ENCODE measurements at regions not wholly inside any gene's neighbourhood (a gene's known extent, or its start where the extent isn't known, plus 50 kb on each side); places are given as distances from the start of the nearest gene placed in this dataset.
"Not testable (repeated sequence)": the region's sequence is repeated elsewhere in the genome, so short reads cannot be mapped to it uniquely, and the experiment has no call there.

DNA sequence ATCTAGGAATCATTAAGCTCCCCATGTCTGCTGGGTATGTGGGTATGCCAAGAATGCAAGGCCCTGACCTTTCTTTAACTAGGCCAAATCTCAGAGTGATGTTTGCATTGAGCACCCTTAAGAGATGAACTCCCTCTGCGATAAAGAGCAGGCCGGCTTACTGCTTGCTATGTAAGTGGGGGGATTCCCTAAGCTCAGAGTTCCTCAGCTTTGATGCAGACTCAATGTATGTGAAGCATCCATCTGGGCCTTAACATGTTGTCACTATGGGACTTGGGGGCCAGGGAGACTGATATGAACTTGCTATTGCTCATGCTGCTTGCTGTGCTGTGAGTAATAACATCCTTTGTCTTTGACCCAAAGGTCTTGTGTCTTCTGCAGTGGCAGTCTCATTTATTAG lies 149.7 kb downstream of the C12orf75 start:
- in situ Hi-C loops (cut with MboI; ENCODE audit: low sequenced_read_pairs) = no loop called here

DNA sequence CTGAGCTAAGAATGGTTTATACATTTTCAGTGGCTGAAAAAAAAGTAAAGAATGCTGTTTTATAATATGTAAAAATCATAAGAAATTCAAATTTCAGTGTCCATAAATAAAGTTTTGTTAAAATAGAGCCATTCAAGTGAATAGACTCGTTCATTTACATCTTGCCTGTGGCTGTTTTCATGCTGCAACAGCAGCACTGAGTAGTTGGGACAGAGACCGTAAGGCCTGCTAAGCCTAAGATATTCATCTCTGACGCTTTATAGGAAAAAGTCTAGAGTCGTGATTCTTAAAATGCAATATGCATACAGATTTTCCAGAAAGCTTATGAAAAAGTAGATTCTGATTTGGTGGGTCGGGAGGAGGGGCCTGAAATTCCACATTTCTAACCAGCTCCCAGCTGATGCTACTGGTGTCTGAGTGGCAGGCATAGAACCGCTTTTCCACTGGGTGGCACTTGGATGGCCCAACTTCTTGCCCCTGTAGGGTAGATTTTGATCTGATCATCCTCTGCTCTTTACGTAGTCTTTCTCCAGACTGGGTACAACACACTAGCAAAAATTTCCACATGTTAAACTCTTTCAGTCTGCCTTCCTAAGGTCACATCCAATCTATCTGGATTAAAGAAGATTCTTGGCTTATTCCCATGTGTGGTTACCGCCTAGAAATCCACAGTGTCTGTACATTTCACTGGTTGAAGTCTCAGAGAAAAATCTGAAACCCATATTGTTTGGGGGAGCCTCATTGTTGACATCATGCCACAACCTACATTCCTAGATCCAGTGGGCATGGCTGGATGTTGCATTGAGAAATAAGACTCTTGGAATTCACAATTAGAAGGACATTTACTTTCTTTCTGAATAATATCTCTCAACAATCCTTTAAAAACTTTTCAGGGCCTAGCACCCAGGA lies 151.2 kb downstream of the C12orf75 start:
- in situ Hi-C loops (cut with MboI; ENCODE audit: low sequenced_read_pairs) = no loop called here

DNA sequence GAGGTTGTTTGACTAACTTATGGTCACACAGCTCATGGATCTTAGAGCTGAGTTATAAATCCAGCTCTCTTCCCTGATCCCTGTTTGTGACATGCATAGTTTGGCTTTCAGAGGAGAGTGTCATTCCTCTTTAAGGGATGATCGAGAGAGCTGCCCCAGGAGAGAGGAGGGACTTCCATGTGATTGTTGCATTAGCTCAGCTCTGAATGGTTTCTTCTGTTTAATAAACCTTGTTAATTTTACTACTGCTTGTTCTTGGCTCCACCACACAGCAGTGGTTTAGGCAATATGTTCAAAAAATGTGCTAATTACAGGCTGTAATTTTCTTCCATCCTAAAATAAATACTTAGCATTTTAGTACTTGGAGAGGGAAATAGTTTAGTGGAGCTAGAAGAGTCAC lies 152.5 kb downstream of the C12orf75 start:
- in situ Hi-C loops (cut with MboI; ENCODE audit: low sequenced_read_pairs) = no loop called here

DNA sequence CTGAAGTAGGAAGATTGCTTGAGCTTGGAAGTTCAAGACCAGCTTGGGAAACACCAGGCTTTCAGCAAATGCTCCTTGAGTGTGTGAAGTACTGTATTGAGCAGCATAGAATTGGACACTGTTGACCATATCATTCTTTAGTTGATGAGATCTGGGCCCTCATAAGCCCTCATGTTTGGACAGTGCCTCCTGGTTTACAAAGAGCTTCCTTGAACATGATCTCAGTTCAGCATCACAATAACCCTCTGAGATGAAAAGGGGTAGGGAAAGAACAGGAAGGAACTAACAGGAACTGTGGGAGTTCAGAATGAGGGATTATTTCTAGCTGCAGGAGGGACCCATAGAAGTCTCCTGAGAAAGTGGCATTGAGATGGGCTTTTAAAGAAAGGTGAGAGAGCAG lies 153.2 kb downstream of the C12orf75 start:
- in situ Hi-C loops (cut with MboI; ENCODE audit: low sequenced_read_pairs) = no loop called here

DNA sequence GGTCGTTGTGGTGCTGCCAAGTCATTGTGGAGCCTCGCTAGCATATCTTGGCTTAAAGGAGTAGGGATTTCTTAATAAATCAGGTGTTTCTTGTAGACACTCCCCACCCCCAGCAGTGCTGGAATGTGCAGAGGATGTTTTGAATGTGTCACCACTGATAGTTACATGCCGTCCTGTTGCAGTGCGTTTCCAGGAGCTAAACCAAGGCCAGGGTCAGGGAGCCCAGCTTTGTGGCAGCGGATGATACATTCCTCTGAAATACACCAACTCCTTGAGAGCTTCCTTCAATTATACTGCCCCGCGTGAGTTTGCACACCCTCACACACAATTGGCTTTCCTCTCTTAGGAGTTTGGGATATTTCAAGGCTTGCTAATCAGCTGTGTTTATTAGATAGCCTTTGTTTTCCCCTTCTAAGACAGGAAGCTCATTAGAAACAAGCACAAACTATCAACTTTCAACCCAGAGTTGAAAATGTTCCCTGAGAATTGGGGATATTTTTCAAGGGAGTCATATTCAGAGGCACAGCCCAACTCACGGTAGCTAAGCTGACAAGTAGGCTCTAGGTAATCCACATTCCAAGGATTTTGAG lies 154.9 kb downstream of the C12orf75 start:
- in situ Hi-C loops (cut with MboI; ENCODE audit: low sequenced_read_pairs) = no loop called here

DNA sequence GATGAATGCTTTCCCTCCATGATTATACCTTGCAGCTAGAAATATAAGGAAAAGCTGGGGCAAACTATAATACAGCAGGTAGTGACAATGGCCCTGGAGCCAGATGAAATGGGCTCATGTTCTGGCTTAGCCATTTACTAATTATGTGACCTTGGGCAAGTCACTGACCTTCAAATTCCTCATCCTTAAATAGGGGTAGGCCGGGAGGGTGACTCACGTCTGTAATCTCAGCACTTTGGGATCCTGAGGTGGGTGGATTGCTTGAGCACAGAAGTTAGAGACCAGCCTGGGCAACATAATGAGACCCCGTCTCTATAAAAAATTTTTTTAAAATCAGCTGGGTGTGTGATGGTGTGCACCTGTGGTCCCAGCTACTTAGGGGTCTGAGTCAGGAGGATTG lies 155.4 kb downstream of the C12orf75 start:
- in situ Hi-C loops (cut with MboI; ENCODE audit: low sequenced_read_pairs) = no loop called here

DNA sequence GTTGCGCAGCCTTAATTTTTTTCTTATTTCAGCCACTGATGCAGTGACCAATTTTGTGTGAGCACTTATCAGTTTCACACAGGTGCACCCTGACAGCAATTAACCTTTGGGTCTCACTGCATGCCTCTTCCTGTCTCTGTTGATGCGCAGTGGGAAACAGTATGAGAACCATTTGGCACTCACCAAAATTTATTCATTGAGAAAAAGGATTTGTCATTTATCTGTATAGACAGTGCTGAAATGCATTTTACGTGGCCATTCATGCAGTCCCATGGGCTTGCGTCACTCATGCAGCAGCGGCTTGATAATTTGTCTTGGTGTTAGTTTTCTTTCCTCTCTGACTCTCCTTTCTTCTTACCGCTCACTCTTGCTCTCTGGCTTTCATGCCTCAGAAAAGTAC lies 157.5 kb downstream of the C12orf75 start:
- in situ Hi-C loops (cut with MboI; ENCODE audit: low sequenced_read_pairs) = no loop called here

DNA sequence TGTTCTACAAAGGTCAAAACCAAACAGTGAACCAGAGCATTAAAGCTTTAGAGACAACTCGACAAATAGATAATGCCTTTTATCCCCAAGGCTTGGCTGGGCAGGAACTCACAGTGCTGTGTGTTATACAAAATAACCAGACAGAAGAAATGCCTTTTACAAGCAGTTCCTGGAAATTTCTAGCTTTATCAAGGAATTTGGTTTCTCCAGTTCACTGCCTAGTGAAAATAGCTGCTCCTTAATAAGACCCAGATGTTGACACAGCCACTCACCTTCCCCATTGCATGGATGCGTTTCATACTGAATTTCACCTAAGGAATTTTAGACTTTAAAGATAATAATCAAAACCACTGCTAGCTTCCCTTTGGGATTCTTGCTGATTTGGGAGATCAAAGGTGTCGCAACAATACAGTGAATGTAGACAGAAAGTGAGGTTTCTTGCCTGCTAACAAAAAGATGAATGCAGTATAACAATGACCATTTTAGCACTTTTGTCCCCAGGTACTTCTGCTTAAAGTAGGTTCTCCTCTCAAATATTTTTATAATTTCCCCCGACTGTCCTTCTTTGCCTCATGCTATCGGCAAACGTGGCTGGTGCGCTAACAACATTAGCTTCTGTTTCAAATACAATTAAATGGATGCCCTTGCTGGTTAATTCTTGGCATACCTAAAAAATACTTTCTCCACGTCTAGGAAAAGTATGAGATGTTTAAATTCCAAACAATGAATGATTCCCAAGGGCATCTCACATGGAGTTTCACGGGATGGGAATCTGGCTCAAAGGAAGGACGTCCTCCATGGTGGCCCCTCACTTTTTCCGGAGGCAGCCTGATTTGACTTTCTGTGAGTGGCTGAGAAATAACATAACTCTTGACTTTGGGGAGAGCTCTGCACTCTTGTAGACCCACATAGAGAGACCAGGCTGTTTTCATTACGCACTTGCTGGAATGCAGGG lies 162.4 kb downstream of the C12orf75 start:
- in situ Hi-C loops (cut with MboI; ENCODE audit: low sequenced_read_pairs) = no loop called here

DNA sequence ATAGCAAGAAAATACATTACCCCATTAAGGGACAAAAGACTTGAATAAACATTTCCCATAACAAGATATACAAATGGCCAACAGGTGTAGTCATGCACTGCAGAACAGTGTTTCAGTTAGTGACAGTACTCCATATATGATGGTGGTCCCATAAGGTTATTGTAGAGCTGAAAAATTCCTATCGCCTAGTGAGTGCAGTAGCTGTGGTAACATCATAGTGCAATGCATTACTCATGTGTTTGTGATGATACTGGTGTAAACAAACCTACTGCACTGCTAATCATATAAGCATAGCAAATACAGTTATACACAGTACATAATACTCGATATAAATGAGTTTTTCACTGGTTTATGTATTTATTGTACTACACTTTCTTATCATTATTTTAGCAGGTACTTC lies 168.7 kb downstream of the C12orf75 start:
- in situ Hi-C loops (cut with MboI; ENCODE audit: low sequenced_read_pairs) = no loop called here

DNA sequence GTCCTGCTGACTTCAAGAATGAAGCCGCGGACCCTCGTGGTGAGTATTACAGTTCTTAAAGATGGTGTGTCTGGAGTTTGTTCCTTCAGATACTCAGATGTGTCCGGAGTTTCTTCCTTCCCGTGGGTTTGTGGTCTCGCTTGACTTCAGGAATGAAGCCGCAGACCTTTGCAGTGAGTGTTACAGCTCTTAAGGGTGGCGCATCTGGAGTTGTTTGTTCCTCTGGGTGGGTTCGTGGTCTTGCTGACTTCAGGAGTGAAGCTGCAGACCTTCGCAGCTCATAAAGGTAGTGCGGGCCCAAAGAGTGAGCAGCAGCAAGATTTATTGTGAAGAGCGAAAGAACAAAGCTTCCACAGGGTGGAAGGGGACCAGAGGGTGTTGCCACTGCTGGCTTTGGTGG lies 170.2 kb downstream of the C12orf75 start:
- in situ Hi-C loops (cut with MboI; ENCODE audit: low sequenced_read_pairs) = not testable (repeated sequence)

DNA sequence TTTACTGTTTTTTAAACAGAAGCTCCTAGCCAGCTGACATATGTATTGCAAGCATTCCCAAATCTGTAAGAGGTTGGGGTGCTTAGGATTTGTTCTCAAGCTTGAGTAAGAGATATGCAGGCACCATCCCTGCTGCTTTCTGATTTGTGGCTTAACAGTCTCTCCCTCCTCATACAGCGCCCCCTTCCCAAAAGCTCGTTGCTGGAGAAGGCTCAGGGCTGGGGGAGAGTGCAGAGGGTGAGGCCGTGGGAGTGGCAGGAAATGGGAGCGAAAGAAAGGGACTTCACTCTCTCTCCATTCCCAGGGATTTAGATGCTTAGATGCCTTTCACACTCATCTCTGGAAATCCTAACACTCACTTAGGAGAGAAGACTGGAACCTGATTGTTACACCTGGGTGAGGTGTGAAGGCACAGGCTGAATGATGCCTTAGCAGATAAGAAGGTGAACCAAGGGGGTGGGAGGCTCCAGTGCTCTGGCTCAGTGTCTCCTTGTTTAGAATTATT lies 172.0 kb downstream of the C12orf75 start:
- in situ Hi-C loops (cut with MboI; ENCODE audit: low sequenced_read_pairs) = no loop called here

DNA sequence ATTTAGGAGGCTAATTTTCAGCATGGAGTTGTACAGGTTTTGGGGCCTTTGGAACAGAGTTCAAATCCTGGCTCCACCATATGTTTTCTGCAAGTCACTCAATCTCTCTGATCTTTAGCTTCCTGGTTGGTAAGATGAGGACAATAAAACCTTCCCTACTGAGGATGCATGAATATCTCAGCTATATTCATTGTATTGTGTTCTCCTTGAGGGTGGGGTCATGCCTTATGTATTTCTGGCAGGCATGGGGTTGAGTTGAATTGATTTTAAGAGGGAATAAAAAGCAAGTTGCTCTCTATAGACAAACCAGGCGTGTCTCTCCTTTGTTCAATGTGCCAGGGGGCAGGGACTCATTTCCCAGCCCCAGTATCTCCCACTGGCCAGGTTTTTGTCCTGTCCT lies 173.1 kb downstream of the C12orf75 start:
- in situ Hi-C loops (cut with MboI; ENCODE audit: low sequenced_read_pairs) = no loop called here

DNA sequence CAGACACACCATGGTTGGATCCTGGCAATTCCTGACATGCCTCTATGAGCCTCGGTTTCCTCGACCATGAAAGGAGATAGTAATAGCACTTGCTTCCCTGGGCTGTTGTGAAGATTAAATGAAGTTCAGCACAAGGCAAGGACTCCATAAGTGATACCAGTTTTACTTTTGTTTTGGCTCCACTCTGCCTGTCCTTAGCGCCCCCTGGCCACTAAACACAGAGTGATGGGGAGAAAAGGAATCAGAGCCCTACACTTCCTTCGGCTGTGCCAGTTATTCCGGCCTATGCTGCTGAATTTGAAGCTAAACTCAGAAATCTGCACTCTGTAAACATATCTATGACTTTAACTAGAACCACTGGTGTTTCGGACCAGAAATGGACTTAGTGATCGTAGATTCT lies 173.8 kb downstream of the C12orf75 start:
- in situ Hi-C loops (cut with MboI; ENCODE audit: low sequenced_read_pairs) = no loop called here

DNA sequence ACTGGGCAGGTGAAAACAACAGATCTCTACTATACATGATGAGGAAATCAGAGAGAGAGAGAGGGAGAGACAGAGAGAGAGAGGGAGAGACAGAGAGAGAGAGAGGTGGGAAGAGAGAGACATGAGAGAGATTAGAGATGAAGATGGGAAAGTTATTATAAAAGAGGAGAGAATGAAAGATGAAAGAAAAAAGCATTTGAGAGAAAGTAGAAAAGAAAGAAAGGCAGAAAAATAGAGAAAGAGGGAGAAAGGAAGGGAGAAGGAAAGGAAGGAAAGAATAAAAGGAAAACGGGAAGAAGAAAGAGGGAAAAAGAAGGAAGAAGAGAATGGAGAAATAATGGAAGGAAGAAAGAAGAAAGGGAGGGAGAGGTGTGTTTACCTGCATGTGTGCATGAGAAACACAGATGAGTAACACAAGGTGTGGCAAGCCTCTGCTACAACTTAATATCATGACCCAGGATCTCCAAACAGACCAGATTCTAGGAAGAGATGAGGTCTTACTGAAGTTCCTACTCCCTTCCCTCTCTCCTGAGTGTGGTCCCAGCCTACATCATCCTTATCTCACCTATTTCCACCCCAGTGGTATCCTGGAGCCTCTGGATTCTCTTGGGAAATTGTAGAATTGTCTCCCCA lies 176.3 kb downstream of the C12orf75 start:
- in situ Hi-C loops (cut with MboI; ENCODE audit: low sequenced_read_pairs) = no loop called here

DNA sequence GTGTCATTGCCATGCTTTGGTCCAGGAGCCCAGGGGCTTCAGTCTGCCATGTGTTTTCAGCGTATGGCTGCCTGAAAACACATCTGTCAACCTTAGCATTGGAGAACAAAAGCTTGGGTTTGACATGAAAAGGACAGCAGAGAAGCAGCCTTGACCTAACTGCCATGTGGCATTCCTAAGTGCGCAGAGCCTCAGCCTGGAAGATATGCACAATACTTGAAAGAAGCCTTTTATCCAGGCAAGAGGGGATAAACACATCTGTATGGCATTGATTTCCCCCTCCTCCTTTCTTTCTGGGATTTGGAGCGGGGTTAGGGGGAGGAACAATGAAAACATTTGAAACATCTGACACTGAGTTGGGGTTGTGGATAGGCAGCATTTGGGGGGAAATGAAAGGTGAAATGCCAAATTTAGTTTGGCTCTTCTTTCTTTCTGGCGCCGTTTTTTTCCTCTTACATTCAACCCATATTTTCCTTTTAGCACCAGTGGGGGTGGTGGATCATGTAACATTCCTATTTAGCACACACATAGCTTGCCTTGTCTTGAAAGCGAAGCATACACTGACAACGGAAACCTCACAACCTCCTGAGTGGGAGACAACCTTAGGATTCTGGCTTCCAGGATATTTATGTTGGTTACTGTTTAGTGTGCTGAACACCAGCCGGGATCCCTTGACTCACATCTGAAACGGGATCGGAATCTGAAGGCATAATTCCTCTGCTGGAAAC lies 177.0 kb downstream of the C12orf75 start:
- in situ Hi-C loops (cut with MboI; ENCODE audit: low sequenced_read_pairs) = no loop called here

DNA sequence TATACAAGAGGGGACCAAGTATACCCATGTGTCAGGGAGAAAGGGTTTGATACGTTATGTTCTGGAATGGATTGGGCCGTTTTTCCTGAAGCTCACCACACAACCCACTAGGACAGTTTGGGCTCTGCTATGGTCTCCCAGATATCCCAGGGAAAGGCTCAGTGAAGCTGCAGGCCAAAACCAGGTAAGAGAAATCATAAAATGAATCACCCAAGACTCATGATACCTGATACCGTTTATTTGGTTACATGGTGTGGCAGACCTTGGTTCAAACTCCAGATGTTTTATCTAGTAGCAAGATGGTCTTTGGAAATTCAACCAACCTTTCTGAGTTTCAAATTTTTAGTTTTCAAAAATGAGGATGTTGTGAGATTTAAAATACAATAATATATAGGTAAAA lies 177.6 kb downstream of the C12orf75 start:
- in situ Hi-C loops (cut with MboI; ENCODE audit: low sequenced_read_pairs) = no loop called here

DNA sequence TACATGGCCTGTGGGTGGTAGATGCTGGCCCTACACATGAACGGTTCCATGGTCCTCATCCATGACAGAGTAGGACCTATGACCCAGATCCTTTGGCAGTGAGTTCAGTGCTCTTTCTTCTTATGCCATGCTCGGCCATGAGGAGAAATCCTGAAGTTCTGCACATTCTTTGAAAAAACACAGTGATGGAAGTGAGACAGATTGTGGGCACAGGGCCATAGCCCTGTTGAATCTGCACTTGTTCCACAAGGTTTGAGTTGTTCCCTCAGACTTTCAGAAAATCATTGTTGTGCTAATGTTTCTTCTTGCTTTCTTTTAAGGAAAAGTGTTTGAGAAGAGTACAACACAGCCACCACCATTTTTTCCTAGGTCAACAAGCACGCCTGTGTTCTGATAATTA lies 180.0 kb downstream of the C12orf75 start:
- in situ Hi-C loops (cut with MboI; ENCODE audit: low sequenced_read_pairs) = no loop called here

DNA sequence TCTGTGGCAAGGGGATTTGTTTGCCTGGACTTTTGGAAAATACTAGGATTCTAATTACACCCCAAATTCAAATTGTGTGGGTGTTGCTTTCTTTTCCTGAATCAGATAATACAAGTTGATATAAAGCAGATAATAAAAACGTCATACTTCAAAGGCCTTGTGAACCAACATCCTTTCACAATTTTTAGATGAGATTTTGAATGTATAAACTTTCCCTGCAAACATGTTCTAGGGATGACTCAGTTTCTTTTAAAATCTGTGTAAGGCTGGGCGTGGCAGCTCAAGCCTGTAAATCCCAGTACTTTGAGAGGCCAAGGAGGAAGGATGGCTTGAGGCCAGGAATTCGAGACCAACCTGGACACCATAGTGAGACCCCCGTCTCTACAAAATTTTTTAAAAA lies 182.4 kb downstream of the C12orf75 start:
- in situ Hi-C loops (cut with MboI; ENCODE audit: low sequenced_read_pairs) = not testable (repeated sequence)

DNA sequence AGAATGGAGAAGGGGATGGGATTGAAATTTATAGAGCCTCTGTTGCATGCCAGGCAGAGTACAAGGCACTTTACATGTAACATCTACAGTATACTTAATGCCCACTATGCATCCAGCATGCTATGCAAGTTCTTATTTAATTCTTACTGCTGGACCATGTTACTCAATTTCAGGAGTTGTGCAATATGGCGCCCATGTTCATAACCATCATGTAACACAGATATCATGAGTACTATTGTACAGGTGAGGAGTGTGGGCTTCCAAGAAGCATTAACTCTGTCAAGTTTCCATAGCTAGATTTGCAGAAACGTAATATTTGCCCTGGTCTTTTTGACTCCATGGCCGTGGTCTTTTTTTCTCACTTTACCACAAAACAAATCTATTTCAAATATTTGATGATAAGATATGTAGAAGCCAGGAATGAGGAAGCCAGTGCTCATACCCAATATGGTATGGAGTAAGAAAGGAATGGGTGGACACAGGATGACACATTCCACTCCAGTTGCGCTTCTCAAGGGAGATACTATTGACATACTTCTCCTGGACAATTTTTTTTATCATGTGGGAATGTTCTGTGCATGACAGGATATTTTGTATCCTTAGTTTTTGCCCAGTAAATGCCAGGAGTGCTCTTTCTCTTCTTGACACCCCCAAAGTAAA lies 191.8 kb downstream of the C12orf75 start:
- in situ Hi-C loops (cut with MboI; ENCODE audit: low sequenced_read_pairs) = no loop called here
